Right atrium auricular region (tissue), 2 donors: ENCODE measurements at regions not wholly inside any gene's neighbourhood (a gene's known extent, or its start where the extent isn't known, plus 50 kb on each side); places are given as distances from the start of the nearest gene placed in this dataset.

ENCODE experiments used
- DNase-seq: peaks from one replicate; pipeline ENCODE4 v3.0.0-alpha.2; 2019; ENCODE audit warnings: low spot score
- H3K27ac ChIP-seq, 2 donors: fragments of 200-600 bp; sonication (generic); 1 replicate in 1 of 2; 2 replicates in 1 of 2; pipeline ENCODE4 v1.5.1; 2016 to 2019
- H3K27me3 ChIP-seq, 2 donors: fragments of 200-600 bp; sonication (generic); one replicate each; pipeline versions ENCODE4 v1.5.1 to v1.6.0; 2017 to 2019
- H3K36me3 ChIP-seq: fragments of 200-600 bp; sonication (generic); one replicate; pipeline ENCODE4 v1.5.1; 2016
- H3K4me1 ChIP-seq, 2 donors: fragments of 200-600 bp; sonication (generic); one replicate each; pipeline versions ENCODE4 v1.5.1 to v1.6.0; 2017 to 2019
- H3K4me3 ChIP-seq, 2 donors: fragments of 200-600 bp; sonication (generic); 1 replicate in 1 of 2; 2 replicates in 1 of 2; pipeline ENCODE4 v1.5.1; 2017 to 2019; ENCODE audit warnings: mild to moderate bottlenecking in 1 of 2, moderate library complexity in 1 of 2
- H3K9me3 ChIP-seq, 2 donors: fragments of 200-600 bp; sonication (generic); one replicate each; pipeline ENCODE4 v1.5.1; 2019
- CTCF ChIP-seq, 2 donors: fragments of 200-600 bp; sonication (generic); IDR thresholded peaks; one replicate each; pipeline ENCODE4 v1.5.1; 2019; ENCODE audit warnings: antibody characterized with exemption in 2 of 2

- no peak for TF ChIP-seq CTCF (IDR thresholded peaks at IDR 0.05)
- DNase-seq: no peak
- Histone ChIP-seq H3K4me3 (no peak overlapping the region), H3K27ac (peak overlapping the region; percentile 84 to 90), H3K4me1 (peaks cover 0 to 46% of the 10 kb centered on the region in 2 donors), H3K27me3 (no peaks in the 10 kb centered on the region), H3K36me3 (no peaks in the 10 kb centered on the region), H3K9me3 (peaks cover 0 to 3% of the 10 kb centered on the region in 2 donors)
These were observed 55.8 kb upstream of the ABL1 start for GRCh38 chr9:130779153-130779855.

- no peak for TF ChIP-seq CTCF (IDR thresholded peaks at IDR 0.05)
- no peaks in the 10 kb centered on the region for H3K27me3 ChIP-seq
- peak overlapping the region; percentile 84 to 90 for H3K27ac ChIP-seq
- no peaks in the 10 kb centered on the region for H3K36me3 ChIP-seq
- peaks cover 0 to 3% of the 10 kb centered on the region in 2 donors for H3K9me3 ChIP-seq
- H3K4me1 ChIP-seq: peaks cover 0 to 55% of the 10 kb centered on the region in 2 donors
- DNase-seq: no peak
- peak overlapping the region; percentile 1 to 39 for H3K4me3 ChIP-seq
These were observed 54.6 kb upstream of the ABL1 start for GRCh38 chr9:130780415-130780814.

- Histone ChIP-seq H3K4me1 (peaks cover 0 to 61% of the 10 kb centered on the region in 2 donors), H3K36me3 (no peaks in the 10 kb centered on the region), H3K27me3 (no peaks in the 10 kb centered on the region), H3K9me3 (no peaks in the 10 kb centered on the region), H3K4me3 (peak overlapping the region in 1 of 2 donors; percentile 39), H3K27ac (peak overlapping the region; percentile 84 to 90)
- DNase-seq: peak; percentile 87
- TF ChIP-seq CTCF (IDR thresholded peaks at IDR 0.05): no peak
These were observed 54.1 kb upstream of the ABL1 start for GRCh38 chr9:130780865-130781504.

GRCh38 chr9:130781569-130781968 is 53.5 kb upstream of the ABL1 start:
- H3K27ac ChIP-seq: peak overlapping the region; percentile 84 to 90
- peaks cover 0 to 66% of the 10 kb centered on the region in 2 donors for H3K4me1 ChIP-seq
- no peaks in the 10 kb centered on the region for H3K36me3 ChIP-seq
- DNase-seq: no peak
- H3K9me3 ChIP-seq: no peaks in the 10 kb centered on the region
- H3K4me3 ChIP-seq: no peak overlapping the region
- no peak for TF ChIP-seq CTCF (IDR thresholded peaks at IDR 0.05)
- H3K27me3 ChIP-seq: no peaks in the 10 kb centered on the region

GRCh38 chr9:130782886-130783530 is 52.0 kb upstream of the ABL1 start:
- H3K4me1 ChIP-seq: peaks cover 0 to 72% of the 10 kb centered on the region in 2 donors
- no peaks in the 10 kb centered on the region for H3K36me3 ChIP-seq
- no peak for DNase-seq
- no peak for TF ChIP-seq CTCF (IDR thresholded peaks at IDR 0.05)
- no peak overlapping the region for H3K4me3 ChIP-seq
- H3K27me3 ChIP-seq: no peaks in the 10 kb centered on the region
- no peaks in the 10 kb centered on the region for H3K9me3 ChIP-seq
- H3K27ac ChIP-seq: peak overlapping the region; percentile 84 to 90
